ENCODE measurements at regions not wholly inside any gene's neighbourhood (a gene's known extent, or its start where the extent isn't known, plus 50 kb on each side); places are given as distances from the start of the nearest gene placed in this dataset.
"Not testable (repeated sequence)": the region's sequence is repeated elsewhere in the genome, so short reads cannot be mapped to it uniquely, and the experiment has no call there.

DNA sequence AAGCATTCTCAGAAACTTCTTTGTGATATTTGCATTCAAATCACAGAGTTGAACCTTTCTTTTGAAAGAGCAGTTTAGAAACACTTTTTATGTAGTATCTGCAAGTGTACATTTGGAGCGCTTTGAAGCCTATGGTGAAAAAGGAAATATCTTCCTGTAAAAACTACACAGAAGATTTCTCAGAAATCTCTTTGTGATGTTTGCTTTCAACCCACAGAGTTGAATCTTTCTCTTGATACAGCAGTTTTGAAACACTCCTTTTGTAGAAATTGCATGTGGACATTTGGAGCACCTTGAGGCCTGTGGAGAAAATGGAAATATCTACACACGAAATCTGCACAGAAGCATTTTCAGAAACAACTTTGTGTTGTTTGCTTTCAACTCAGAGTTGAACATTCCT, 612.3 kb upstream of the ZNF337 start:
- no peaks in the 10 kb centered on the region for H3K4me1 ChIP-seq (ENCODE audit: control insufficient read depth in 1 of 2, insufficient read depth in 1 of 2, low read depth in 1 of 2, low read length in 1 of 2)
- H3K27ac ChIP-seq, result no peak overlapping the region
- TF ChIP-seq, protein P1, sequence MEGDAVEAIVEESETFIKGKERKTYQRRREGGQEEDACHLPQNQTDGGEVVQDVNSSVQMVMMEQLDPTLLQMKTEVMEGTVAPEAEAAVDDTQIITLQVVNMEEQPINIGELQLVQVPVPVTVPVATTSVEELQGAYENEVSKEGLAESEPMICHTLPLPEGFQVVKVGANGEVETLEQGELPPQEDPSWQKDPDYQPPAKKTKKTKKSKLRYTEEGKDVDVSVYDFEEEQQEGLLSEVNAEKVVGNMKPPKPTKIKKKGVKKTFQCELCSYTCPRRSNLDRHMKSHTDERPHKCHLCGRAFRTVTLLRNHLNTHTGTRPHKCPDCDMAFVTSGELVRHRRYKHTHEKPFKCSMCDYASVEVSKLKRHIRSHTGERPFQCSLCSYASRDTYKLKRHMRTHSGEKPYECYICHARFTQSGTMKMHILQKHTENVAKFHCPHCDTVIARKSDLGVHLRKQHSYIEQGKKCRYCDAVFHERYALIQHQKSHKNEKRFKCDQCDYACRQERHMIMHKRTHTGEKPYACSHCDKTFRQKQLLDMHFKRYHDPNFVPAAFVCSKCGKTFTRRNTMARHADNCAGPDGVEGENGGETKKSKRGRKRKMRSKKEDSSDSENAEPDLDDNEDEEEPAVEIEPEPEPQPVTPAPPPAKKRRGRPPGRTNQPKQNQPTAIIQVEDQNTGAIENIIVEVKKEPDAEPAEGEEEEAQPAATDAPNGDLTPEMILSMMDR (IDR thresholded peaks at IDR 0.05), result no peak
- H3K4me3 ChIP-seq (ENCODE audit: low read depth in 1 of 2, low read length in 1 of 2), result no peak overlapping the region
- H3K36me3 ChIP-seq, result no peaks in the 10 kb centered on the region
- no peaks in the 10 kb centered on the region for H3K9me3 ChIP-seq
- H3K27me3 ChIP-seq, result no peaks in the 10 kb centered on the region

DNA sequence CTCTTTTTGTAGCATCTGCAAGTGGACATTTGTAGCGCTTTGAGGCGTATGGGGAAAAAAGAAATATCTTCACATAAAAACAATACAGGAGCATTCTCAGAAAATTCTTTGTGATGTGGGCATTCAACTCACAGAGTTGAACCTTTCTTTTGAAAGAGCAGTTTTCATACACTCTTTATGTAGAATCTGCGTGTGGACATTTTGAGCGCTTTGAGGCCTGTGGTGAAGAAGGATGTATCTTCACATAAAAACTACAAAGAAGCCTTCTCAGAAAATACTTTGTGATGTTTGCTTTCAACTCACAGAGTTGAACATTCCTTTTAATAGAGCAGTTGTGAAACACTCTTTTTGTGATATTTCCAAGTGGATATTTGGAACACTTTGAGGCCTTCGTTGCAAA, 598.4 kb upstream of the ZNF337 start:
- TF ChIP-seq, protein P1 (IDR thresholded peaks at IDR 0.05), result no peak
- H3K9me3 ChIP-seq, result no peaks in the 10 kb centered on the region
- H3K27ac ChIP-seq, result no peak overlapping the region
- no peaks in the 10 kb centered on the region for H3K4me1 ChIP-seq (ENCODE audit: control insufficient read depth in 1 of 2, insufficient read depth in 1 of 2, low read depth in 1 of 2, low read length in 1 of 2)
- no peaks in the 10 kb centered on the region for H3K36me3 ChIP-seq
- no peak overlapping the region for H3K4me3 ChIP-seq (ENCODE audit: low read depth in 1 of 2, low read length in 1 of 2)
- H3K27me3 ChIP-seq, result no peaks in the 10 kb centered on the region

DNA sequence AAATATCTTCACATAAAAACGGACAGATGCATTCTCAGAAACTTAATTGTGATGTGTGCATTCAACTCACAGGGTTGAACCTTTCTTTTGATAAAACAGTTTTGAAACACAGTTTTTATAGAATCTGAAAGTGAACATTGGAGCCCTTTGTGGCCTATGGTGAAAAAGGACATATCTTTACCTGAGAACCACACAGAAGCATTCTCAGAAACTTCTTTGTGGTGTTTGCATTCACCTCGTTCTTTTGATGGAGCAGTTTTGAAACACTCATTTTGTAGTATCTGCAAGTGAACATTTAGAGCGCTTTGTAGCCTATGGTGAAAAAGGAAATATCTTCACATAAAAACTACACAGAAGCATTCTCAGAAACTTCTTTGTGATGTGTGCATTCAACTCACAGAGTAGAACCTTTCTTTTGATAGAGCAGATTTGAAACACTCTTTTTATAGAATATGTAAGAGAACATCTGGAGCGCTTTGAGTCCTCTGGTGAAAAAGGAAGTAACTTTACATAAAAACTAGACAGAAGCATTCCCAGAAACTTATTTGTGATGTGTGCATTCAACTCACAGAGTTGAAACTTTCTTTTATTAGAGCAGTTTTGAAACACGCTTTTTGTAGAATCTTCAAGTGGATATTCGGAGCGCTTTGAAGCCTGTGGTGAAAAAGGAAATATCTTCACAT, 591.9 kb upstream of the ZNF337 start:
- H3K4me3 ChIP-seq (ENCODE audit: low read depth in 1 of 2, low read length in 1 of 2); H3K4me1 ChIP-seq (ENCODE audit: control insufficient read depth in 1 of 2, insufficient read depth in 1 of 2, low read depth in 1 of 2, low read length in 1 of 2); H3K27ac ChIP-seq: not testable (repeated sequence)

GRCh38 chr20:26279238-26279637, 582.6 kb upstream of the ZNF337 start:
- no peaks in the 10 kb centered on the region for H3K9me3 ChIP-seq
- no peak overlapping the region for H3K27ac ChIP-seq
- no peak overlapping the region for H3K4me3 ChIP-seq (ENCODE audit: low read depth in 1 of 2, low read length in 1 of 2)
- no peaks in the 10 kb centered on the region for H3K27me3 ChIP-seq
- TF ChIP-seq, protein P1 (IDR thresholded peaks at IDR 0.05), result no peak
- H3K4me1 ChIP-seq (ENCODE audit: control insufficient read depth in 1 of 2, insufficient read depth in 1 of 2, low read depth in 1 of 2, low read length in 1 of 2), result no peaks in the 10 kb centered on the region
- H3K36me3 ChIP-seq, result no peaks in the 10 kb centered on the region

More for the DNA sequence above, 591.9 kb upstream of the ZNF337 start:
- not testable (repeated sequence) for H3K36me3 ChIP-seq, H3K9me3 ChIP-seq, H3K27me3 ChIP-seq

DNA sequence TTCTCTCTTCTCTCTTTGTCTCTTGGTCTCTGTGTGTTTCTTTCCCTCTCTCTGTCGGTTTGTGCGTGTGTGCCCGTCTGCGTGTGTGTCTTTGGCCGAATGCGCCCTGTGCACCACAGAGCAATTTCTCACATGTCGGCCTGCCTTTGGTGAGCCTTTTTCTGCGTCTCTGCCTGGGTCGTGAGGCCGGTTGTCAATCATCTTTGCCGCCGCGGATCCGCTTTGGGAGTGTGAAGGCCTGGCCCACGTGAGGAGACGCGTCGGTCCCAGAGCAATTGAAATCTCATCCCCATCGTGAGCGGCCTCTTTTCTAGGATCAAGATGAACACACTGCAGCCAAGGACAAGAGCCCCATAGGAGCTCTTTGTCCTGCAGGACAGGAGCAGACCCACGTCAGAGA, 580.7 kb upstream of the ZNF337 start:
- no peaks in the 10 kb centered on the region for H3K27me3 ChIP-seq
- H3K4me3 ChIP-seq (ENCODE audit: low read depth in 1 of 2, low read length in 1 of 2), result no peak overlapping the region
- no peak overlapping the region for H3K27ac ChIP-seq

DNA sequence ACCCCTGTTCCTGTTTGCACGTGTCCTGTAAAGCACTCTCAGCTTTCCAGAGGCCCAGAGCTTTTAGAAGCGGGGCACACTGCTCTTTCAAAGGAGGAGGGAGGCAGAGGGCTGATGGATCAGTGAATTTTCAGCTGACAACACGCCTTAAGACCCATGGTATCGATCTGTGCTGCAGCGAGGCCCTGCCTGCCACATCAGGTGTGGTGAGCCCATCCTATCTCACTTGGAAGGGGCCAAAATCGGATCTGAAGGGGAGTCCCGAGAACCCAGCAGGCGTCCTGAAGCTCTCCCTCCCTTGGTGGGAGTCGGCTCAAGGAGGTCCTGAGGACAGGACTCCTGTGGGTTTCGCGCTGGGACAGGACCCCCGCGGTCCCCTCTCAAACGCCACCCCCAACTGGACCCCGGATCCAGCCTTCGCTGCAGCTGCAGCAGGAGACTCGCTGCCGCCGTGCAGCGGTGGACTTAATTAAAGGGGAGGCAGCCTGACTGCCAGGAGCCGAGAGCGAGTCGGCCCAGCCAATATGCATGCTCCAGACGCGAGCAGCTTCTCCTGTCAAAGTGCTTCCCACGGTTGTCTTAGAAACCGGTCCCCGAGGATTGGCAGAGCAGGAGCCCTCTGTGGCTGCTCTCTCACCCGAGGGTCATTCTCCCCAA, 580.0 kb upstream of the ZNF337 start:
- H3K27ac ChIP-seq, result no peak overlapping the region
- no peak overlapping the region for H3K4me3 ChIP-seq (ENCODE audit: low read depth in 1 of 2, low read length in 1 of 2)
- no peaks in the 10 kb centered on the region for H3K36me3 ChIP-seq
- no peaks in the 10 kb centered on the region for H3K9me3 ChIP-seq
- no peaks in the 10 kb centered on the region for H3K27me3 ChIP-seq
- TF ChIP-seq, protein P1 (IDR thresholded peaks at IDR 0.05), result no peak
- H3K4me1 ChIP-seq (ENCODE audit: control insufficient read depth in 1 of 2, insufficient read depth in 1 of 2, low read depth in 1 of 2, low read length in 1 of 2), result no peaks in the 10 kb centered on the region

More for the DNA sequence above, 580.7 kb upstream of the ZNF337 start:
- TF ChIP-seq, protein P1 (IDR thresholded peaks at IDR 0.05), result no peak
- Histone ChIP-seq H3K4me1 (ENCODE audit: control insufficient read depth in 1 of 2, insufficient read depth in 1 of 2, low read depth in 1 of 2, low read length in 1 of 2) (no peaks in the 10 kb centered on the region), H3K36me3 (no peaks in the 10 kb centered on the region), H3K9me3 (no peaks in the 10 kb centered on the region)

GRCh38 chr20:26268762-26269161, 572.1 kb upstream of the ZNF337 start:
- H3K27me3 ChIP-seq; H3K4me3 ChIP-seq (ENCODE audit: low read depth in 1 of 2, low read length in 1 of 2); H3K27ac ChIP-seq; H3K36me3 ChIP-seq; H3K4me1 ChIP-seq (ENCODE audit: control insufficient read depth in 1 of 2, insufficient read depth in 1 of 2, low read depth in 1 of 2, low read length in 1 of 2); H3K9me3 ChIP-seq: not testable (repeated sequence)

GRCh38 chr20:26260925-26261324, 564.3 kb upstream of the ZNF337 start:
- H3K27me3 ChIP-seq; H3K4me1 ChIP-seq (ENCODE audit: control insufficient read depth in 1 of 2, insufficient read depth in 1 of 2, low read depth in 1 of 2, low read length in 1 of 2); H3K4me3 ChIP-seq (ENCODE audit: low read depth in 1 of 2, low read length in 1 of 2); H3K27ac ChIP-seq; H3K9me3 ChIP-seq; H3K36me3 ChIP-seq: not testable (repeated sequence)
